Astrocyte (in vitro differentiated cells and primary cell): ENCODE measurements at regions not wholly inside any gene's neighbourhood (a gene's known extent, or its start where the extent isn't known, plus 50 kb on each side); places are given as distances from the start of the nearest gene placed in this dataset.

Experiments
- EZH2 ChIP-seq: IDR thresholded peaks from 2 replicates; pipeline ENCODE4 v1.6.1; 2012; ENCODE audit warnings: mild to moderate bottlenecking, low read length, inconsistent platforms; ENCODE audit not compliant: insufficient read depth
- TF ChIP-seq, protein P1 (sequence below): IDR thresholded peaks from 2 replicates; pipeline ENCODE4 v1.5.1; 2011; ENCODE audit warnings: low read depth, mild to moderate bottlenecking, inconsistent platforms, low read length, moderate library complexity; ENCODE audit not compliant: insufficient read depth

DNA sequence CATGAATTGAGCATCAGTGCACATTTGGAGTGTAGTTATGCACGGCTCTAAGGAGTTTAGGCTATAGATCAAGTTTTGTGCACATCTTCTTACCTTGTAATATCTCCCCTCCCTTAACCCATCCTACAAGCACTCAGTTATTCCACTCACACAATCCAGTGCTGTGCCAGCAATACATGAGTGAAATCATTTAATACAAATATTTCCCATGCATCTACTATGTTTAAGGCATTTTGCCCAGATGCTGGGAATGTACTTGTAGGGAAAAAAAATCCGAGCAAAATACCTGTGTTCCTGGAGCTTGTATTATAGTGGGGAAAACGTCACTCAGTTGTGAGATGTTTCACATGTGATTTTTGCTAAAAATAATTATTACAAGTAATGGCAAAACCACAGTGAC, 191.6 kb upstream of the LDB2 start:
- TF ChIP-seq, protein P1, sequence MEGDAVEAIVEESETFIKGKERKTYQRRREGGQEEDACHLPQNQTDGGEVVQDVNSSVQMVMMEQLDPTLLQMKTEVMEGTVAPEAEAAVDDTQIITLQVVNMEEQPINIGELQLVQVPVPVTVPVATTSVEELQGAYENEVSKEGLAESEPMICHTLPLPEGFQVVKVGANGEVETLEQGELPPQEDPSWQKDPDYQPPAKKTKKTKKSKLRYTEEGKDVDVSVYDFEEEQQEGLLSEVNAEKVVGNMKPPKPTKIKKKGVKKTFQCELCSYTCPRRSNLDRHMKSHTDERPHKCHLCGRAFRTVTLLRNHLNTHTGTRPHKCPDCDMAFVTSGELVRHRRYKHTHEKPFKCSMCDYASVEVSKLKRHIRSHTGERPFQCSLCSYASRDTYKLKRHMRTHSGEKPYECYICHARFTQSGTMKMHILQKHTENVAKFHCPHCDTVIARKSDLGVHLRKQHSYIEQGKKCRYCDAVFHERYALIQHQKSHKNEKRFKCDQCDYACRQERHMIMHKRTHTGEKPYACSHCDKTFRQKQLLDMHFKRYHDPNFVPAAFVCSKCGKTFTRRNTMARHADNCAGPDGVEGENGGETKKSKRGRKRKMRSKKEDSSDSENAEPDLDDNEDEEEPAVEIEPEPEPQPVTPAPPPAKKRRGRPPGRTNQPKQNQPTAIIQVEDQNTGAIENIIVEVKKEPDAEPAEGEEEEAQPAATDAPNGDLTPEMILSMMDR = no peak
- TF ChIP-seq EZH2 = no peak
